ENCODE measurements at regions not wholly inside any gene's neighbourhood (a gene's known extent, or its start where the extent isn't known, plus 50 kb on each side); places are given as distances from the start of the nearest gene placed in this dataset.
"Not testable (repeated sequence)": the region's sequence is repeated elsewhere in the genome, so short reads cannot be mapped to it uniquely, and the experiment has no call there.

DNA sequence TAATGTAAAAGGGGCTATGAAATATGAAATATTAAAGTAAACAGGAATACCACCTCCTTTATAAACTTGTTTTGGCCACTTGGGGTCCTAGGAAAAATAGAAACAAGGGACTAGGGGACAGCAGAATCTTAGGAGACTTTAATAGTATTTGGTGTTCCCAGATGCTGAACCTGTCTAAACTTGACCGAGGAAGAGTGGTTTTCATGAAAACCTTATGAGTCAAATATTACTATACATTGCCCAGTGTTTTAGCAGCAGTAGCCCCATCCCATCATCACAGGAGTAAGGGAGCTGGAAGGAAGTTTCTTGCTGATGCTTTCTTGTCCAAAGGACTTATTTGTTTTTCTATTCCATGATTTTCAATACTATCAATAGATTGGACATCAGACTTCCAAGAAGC is 177.5 kb upstream of the CAND1 start:
- no peaks in the 10 kb centered on the region for H3K27me3 ChIP-seq (ENCODE audit: control insufficient read depth, extremely low read depth, insufficient read depth, low read length)
- DNase-seq (ENCODE audit: low read depth, low spot score) (no peak), FAIRE-seq (no peak)
- dilution Hi-C loops (cut with MboI; ENCODE audit: extremely low pct_ligation_motif_present, low sequenced_read_pairs), result no loop called here
- TF ChIP-seq EZH2 (IDR thresholded peaks at IDR 0.05; ENCODE audit: low read length), result no peak
- TF ChIP-seq, protein P1, sequence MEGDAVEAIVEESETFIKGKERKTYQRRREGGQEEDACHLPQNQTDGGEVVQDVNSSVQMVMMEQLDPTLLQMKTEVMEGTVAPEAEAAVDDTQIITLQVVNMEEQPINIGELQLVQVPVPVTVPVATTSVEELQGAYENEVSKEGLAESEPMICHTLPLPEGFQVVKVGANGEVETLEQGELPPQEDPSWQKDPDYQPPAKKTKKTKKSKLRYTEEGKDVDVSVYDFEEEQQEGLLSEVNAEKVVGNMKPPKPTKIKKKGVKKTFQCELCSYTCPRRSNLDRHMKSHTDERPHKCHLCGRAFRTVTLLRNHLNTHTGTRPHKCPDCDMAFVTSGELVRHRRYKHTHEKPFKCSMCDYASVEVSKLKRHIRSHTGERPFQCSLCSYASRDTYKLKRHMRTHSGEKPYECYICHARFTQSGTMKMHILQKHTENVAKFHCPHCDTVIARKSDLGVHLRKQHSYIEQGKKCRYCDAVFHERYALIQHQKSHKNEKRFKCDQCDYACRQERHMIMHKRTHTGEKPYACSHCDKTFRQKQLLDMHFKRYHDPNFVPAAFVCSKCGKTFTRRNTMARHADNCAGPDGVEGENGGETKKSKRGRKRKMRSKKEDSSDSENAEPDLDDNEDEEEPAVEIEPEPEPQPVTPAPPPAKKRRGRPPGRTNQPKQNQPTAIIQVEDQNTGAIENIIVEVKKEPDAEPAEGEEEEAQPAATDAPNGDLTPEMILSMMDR (optimal IDR thresholded peaks at IDR 0.05 in 1 of 3, IDR thresholded peaks at IDR 0.05 in 1 of 3, conservative IDR thresholded peaks at IDR 0.05 in 1 of 3; ENCODE audit: extremely low read depth in 1 of 3, insufficient read depth in 2 of 3, low read length in 3 of 3), result no peak
- H3K9me1 ChIP-seq (ENCODE audit: control insufficient read depth, extremely low read depth, insufficient read depth, low read length), result no peaks in the 10 kb centered on the region
- no peaks in the 10 kb centered on the region for H4K20me1 ChIP-seq (ENCODE audit: control insufficient read depth, extremely low read depth, insufficient read depth, low read length)
- H3K9ac ChIP-seq (ENCODE audit: control insufficient read depth, extremely low read depth, insufficient read depth, low read length), result peak overlapping the region; percentile 11
- no peaks in the 10 kb centered on the region for H3K79me2 ChIP-seq (ENCODE audit: control insufficient read depth, insufficient read depth, low read length)
- peak overlapping the region; percentile 53 for H3K27ac ChIP-seq (ENCODE audit: control insufficient read depth, insufficient read depth, low read length)
- H3K9me3 ChIP-seq (ENCODE audit: control insufficient read depth, low read depth, low read length), result no peaks in the 10 kb centered on the region
- no peak overlapping the region for H2AFZ ChIP-seq (ENCODE audit: control insufficient read depth, low read length)
- H3K4me1 ChIP-seq (ENCODE audit: control insufficient read depth, extremely low read depth, insufficient read depth, low read length), result peaks cover 27% of the 10 kb centered on the region
- peak overlapping the region in 2 of 3 experiments; percentile 37 to 55 for H3K4me3 ChIP-seq (ENCODE audit: control insufficient read depth in 2 of 3, extremely low read depth in 1 of 3, insufficient read depth in 2 of 3, low read depth in 1 of 3, low read length in 3 of 3)
- H3K36me3 ChIP-seq (ENCODE audit: control insufficient read depth in 2 of 2, extremely low read depth in 1 of 2, insufficient read depth in 2 of 2, low read length in 2 of 2), result no peaks in the 10 kb centered on the region
- peak overlapping the region; percentile 84 for H3K4me2 ChIP-seq (ENCODE audit: control insufficient read depth, extremely low read depth, insufficient read depth, low read depth, low read length)

DNA sequence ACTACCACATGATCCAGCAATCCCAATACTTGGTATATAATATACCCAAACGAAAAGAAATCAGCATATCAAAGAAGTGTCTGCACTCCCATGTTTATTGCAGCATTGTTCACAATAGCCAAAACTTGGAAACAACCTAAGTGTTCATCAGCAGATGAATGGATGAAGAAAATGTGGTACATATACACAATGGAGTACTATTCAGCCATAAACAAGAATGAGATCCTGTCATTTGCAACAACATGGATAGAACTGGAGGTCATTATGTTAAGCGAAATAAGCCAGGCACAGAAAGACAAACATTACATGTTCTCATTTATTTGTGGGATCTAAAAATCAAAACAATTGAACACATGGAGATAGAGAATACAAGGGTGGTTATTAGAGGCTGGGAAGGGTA is 176.2 kb upstream of the CAND1 start:
- H3K4me3 ChIP-seq (ENCODE audit: control insufficient read depth in 2 of 3, extremely low read depth in 1 of 3, insufficient read depth in 2 of 3, low read depth in 1 of 3, low read length in 3 of 3); dilution Hi-C loops (cut with MboI; ENCODE audit: extremely low pct_ligation_motif_present, low sequenced_read_pairs); H3K9ac ChIP-seq (ENCODE audit: control insufficient read depth, extremely low read depth, insufficient read depth, low read length); FAIRE-seq; H3K27me3 ChIP-seq (ENCODE audit: control insufficient read depth, extremely low read depth, insufficient read depth, low read length); H3K79me2 ChIP-seq (ENCODE audit: control insufficient read depth, insufficient read depth, low read length); DNase-seq (ENCODE audit: low read depth, low spot score); H3K9me3 ChIP-seq (ENCODE audit: control insufficient read depth, low read depth, low read length); H3K36me3 ChIP-seq (ENCODE audit: control insufficient read depth in 2 of 2, extremely low read depth in 1 of 2, insufficient read depth in 2 of 2, low read length in 2 of 2); H3K9me1 ChIP-seq (ENCODE audit: control insufficient read depth, extremely low read depth, insufficient read depth, low read length); H3K4me2 ChIP-seq (ENCODE audit: control insufficient read depth, extremely low read depth, insufficient read depth, low read depth, low read length); H2AFZ ChIP-seq (ENCODE audit: control insufficient read depth, low read length); H4K20me1 ChIP-seq (ENCODE audit: control insufficient read depth, extremely low read depth, insufficient read depth, low read length); H3K27ac ChIP-seq (ENCODE audit: control insufficient read depth, insufficient read depth, low read length): not testable (repeated sequence)
- H3K4me1 ChIP-seq (ENCODE audit: control insufficient read depth, extremely low read depth, insufficient read depth, low read length), result peaks cover 38% of the 10 kb centered on the region

DNA sequence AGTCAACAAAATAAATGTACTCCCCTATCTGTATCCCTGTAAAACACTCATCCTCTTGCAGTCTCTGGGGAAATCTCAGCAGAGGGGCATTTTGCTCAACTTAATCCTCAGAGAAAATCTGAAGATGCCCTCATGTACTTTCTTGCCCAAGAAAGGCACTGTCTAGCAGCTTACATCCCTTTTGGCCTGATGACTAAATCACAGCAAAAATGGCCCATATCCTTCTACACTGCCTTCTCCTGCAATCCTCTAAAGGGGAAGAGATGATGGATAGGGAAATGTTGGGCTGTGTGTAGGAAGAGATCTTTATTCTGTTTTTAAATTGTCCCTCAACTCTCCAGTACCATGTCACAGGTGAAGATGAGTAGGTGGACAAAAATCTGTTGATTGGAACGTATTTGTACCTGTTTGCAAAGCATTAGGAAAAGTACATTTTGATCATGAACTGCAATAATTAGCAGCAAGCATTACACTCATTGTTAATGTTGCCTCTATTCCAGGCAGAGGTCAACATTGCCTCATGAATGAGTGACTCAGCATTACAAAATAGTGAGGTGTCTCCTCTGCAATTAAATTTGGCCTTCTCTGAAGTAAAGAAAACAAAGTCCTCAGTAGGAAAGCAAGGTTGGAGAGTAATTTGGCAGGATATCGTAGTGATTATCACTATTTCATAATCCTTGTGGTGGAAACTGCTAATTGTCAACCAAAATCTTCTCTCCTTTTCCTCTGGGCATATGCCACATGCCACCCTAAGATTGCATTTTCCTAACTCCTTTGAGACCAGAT is 172.4 kb upstream of the CAND1 start:
- peak; percentile 85 for FAIRE-seq
- Histone ChIP-seq H3K9me1 (ENCODE audit: control insufficient read depth, extremely low read depth, insufficient read depth, low read length) (no peaks in the 10 kb centered on the region), H3K27me3 (ENCODE audit: control insufficient read depth, extremely low read depth, insufficient read depth, low read length) (no peaks in the 10 kb centered on the region), H3K4me2 (ENCODE audit: control insufficient read depth, extremely low read depth, insufficient read depth, low read depth, low read length) (peak overlapping the region; percentile 74), H2AFZ (ENCODE audit: control insufficient read depth, low read length) (peak overlapping the region; percentile 10), H3K4me3 (ENCODE audit: control insufficient read depth in 2 of 3, extremely low read depth in 1 of 3, insufficient read depth in 2 of 3, low read depth in 1 of 3, low read length in 3 of 3) (no peak overlapping the region), H4K20me1 (ENCODE audit: control insufficient read depth, extremely low read depth, insufficient read depth, low read length) (no peaks in the 10 kb centered on the region), H3K79me2 (ENCODE audit: control insufficient read depth, insufficient read depth, low read length) (no peaks in the 10 kb centered on the region), H3K4me1 (ENCODE audit: control insufficient read depth, extremely low read depth, insufficient read depth, low read length) (peaks cover 26% of the 10 kb centered on the region), H3K27ac (ENCODE audit: control insufficient read depth, insufficient read depth, low read length) (peak overlapping the region; percentile 50), H3K9me3 (ENCODE audit: control insufficient read depth, low read depth, low read length) (no peaks in the 10 kb centered on the region), H3K9ac (ENCODE audit: control insufficient read depth, extremely low read depth, insufficient read depth, low read length) (no peak overlapping the region), H3K36me3 (ENCODE audit: control insufficient read depth in 2 of 2, extremely low read depth in 1 of 2, insufficient read depth in 2 of 2, low read length in 2 of 2) (no peaks in the 10 kb centered on the region)
- DNase-seq (ENCODE audit: low read depth, low spot score), result no peak
- no peak for TF ChIP-seq EZH2 (IDR thresholded peaks at IDR 0.05; ENCODE audit: low read length)
- TF ChIP-seq, protein P1 (optimal IDR thresholded peaks at IDR 0.05 in 1 of 3, IDR thresholded peaks at IDR 0.05 in 1 of 3, conservative IDR thresholded peaks at IDR 0.05 in 1 of 3; ENCODE audit: extremely low read depth in 1 of 3, insufficient read depth in 2 of 3, low read length in 3 of 3), result no peak
- dilution Hi-C loops (cut with MboI; ENCODE audit: extremely low pct_ligation_motif_present, low sequenced_read_pairs), result no loop called here

Data from keratinocyte (primary cell).